ENCODE measurements at regions not wholly inside any gene's neighbourhood (a gene's known extent, or its start where the extent isn't known, plus 50 kb on each side); places are given as distances from the start of the nearest gene placed in this dataset.

DNA sequence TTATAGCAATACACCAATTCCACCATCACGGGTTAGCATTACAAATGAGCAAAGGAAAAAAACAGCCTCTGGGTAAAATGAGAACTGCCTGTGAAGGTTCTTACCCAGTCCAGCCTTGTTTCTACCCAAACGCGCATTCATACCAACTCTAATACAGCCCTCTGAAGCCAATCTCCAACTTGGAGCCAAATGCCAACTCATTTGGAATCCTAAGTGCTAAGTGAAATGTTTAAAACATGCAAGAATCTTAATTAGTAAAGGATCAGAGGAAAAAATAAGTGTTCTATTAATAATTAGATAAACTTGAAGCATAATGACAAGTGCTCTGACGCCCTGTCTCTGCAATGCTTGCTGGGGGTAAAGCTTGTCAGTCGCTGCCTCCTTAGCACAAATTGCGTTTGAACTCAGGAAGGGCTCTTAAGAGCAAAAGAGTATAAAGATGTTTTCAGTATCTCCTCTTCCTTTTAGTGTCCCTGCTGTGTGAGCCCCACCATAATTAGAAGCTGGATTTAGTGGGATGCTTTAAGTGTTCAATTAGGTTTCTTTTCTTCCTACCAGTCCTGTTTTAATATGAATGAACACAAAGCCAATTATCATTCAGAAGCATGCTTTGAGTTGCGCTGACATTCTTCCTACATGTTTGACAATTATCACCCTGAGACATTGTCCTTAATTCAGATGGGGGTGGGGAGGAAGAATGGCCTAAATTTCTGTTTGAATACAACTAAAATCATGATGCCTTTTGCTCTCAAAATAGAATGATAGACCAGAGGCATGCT, 537.6 kb downstream of the DTWD2 start:
- H2AFZ ChIP-seq (ENCODE audit: low read depth, low read length), result no peak overlapping the region
- H3K9me3 ChIP-seq (replicated peaks; ENCODE audit: control insufficient read depth, insufficient read depth, low read length), result no peaks in the 10 kb centered on the region
- no peak overlapping the region for H3K4me3 ChIP-seq (replicated peaks in 1 of 3; ENCODE audit: insufficient read depth in 1 of 3, low read depth in 1 of 3, low read length in 3 of 3)
- no peaks in the 10 kb centered on the region for H3K36me3 ChIP-seq (ENCODE audit: control insufficient read depth in 2 of 2, extremely low read depth in 1 of 2, insufficient read depth in 2 of 2, low read length in 2 of 2)
- ChIA-PET CTCF (no interaction called here), POLR2A (no interaction called here)
- H3K9ac ChIP-seq (replicated peaks; ENCODE audit: extremely low read depth, insufficient read depth, low read length), result no peak overlapping the region
- FAIRE-seq (no peak), DNase-seq (ENCODE audit: low read depth, low spot score) (no peak)
- no peak overlapping the region for H3K4me2 ChIP-seq (ENCODE audit: insufficient read depth, low read length)
- dilution Hi-C loops (cut with MboI; ENCODE audit: extremely low pct_ligation_motif_present, low sequenced_read_pairs), result no loop called here
- no peak overlapping the region for H3K27ac ChIP-seq (ENCODE audit: insufficient read depth, low read depth, low read length)
- no peaks in the 10 kb centered on the region for H3K4me1 ChIP-seq (ENCODE audit: control insufficient read depth, extremely low read depth, insufficient read depth, low read length)
- H3K27me3 ChIP-seq (ENCODE audit: control insufficient read depth in 2 of 2, insufficient read depth in 2 of 2, low read length in 2 of 2), result no peaks in the 10 kb centered on the region
- H4K20me1 ChIP-seq (replicated peaks; ENCODE audit: control insufficient read depth, extremely low read depth, insufficient read depth, low read length), result no peaks in the 10 kb centered on the region
- H3K79me2 ChIP-seq (ENCODE audit: control insufficient read depth, insufficient read depth, low read length), result no peaks in the 10 kb centered on the region
- H3K9me1 ChIP-seq (replicated peaks; ENCODE audit: control insufficient read depth, extremely low read depth, insufficient read depth, low read length), result no peaks in the 10 kb centered on the region
- intact Hi-C loops (cut with micrococcal nuclease), result no loop called here
- TF ChIP-seq, protein P1, sequence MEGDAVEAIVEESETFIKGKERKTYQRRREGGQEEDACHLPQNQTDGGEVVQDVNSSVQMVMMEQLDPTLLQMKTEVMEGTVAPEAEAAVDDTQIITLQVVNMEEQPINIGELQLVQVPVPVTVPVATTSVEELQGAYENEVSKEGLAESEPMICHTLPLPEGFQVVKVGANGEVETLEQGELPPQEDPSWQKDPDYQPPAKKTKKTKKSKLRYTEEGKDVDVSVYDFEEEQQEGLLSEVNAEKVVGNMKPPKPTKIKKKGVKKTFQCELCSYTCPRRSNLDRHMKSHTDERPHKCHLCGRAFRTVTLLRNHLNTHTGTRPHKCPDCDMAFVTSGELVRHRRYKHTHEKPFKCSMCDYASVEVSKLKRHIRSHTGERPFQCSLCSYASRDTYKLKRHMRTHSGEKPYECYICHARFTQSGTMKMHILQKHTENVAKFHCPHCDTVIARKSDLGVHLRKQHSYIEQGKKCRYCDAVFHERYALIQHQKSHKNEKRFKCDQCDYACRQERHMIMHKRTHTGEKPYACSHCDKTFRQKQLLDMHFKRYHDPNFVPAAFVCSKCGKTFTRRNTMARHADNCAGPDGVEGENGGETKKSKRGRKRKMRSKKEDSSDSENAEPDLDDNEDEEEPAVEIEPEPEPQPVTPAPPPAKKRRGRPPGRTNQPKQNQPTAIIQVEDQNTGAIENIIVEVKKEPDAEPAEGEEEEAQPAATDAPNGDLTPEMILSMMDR (IDR thresholded peaks at IDR 0.05; ENCODE audit: extremely low read depth in 1 of 2, insufficient read depth in 1 of 2, low read depth in 1 of 2, low read length in 2 of 2), result no peak
- no peak for TF ChIP-seq POLR2AphosphoS5 (IDR thresholded peaks at IDR 0.05; ENCODE audit: insufficient read depth, low read depth, low read length)
- no peak for TF ChIP-seq POLR2A (IDR thresholded peaks at IDR 0.05; ENCODE audit: low read depth, low read length)
- TF ChIP-seq MYC (IDR thresholded peaks at IDR 0.05; ENCODE audit: low read depth, low read length), result no peak
- TF ChIP-seq EZH2 (IDR thresholded peaks at IDR 0.05; ENCODE audit: borderline replicate concordance, low read depth, low read length, severe bottlenecking), result no peak
- TF ChIP-seq FOS (IDR thresholded peaks at IDR 0.05; ENCODE audit: borderline replicate concordance, insufficient read depth, low read length), result no peak
- no peak for TF ChIP-seq GATA2 (IDR thresholded peaks at IDR 0.05; ENCODE audit: insufficient read depth, insufficient read length, low read depth, low read length)
- TF ChIP-seq JUN (IDR thresholded peaks at IDR 0.05; ENCODE audit: borderline replicate concordance, insufficient read depth, insufficient read length, low read depth), result no peak
- TF ChIP-seq, protein P2, sequence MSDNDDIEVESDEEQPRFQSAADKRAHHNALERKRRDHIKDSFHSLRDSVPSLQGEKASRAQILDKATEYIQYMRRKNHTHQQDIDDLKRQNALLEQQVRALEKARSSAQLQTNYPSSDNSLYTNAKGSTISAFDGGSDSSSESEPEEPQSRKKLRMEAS (IDR thresholded peaks at IDR 0.05; ENCODE audit: insufficient read depth, insufficient read length), result no peak
- BruUV-seq (replicated peaks), result no TSS peak
